ENCODE measurements at regions not wholly inside any gene's neighbourhood (a gene's known extent, or its start where the extent isn't known, plus 50 kb on each side); places are given as distances from the start of the nearest gene placed in this dataset.

GRCh38 chr3:23019596-23020300 lies 183.4 kb upstream of the UBE2E2 start (continued):
- TF ChIP-seq ZBTB44 (tag by site-specific recombination; IDR thresholded peaks at IDR 0.05) = 0 out of 2 replicates have a peak, but pooled peaks have one; percentile 53
- TF ChIP-seq ZNF157 (tag by site-specific recombination; IDR thresholded peaks at IDR 0.05) = no peak
- TF ChIP-seq ZNF580 (tag by site-specific recombination; IDR thresholded peaks at IDR 0.05) = no peak
- no peak for TF ChIP-seq BCL11A (tag by site-specific recombination; IDR thresholded peaks at IDR 0.05; ENCODE audit: low read depth)
- TF ChIP-seq ZNF558 (tag by site-specific recombination; IDR thresholded peaks at IDR 0.05) = no peak
- TF ChIP-seq ZNF518A (tag by site-specific recombination; conservative IDR thresholded peaks at IDR 0.05; ENCODE audit: low read depth) = no peak
- no peak for TF ChIP-seq ZNF324 (tag by site-specific recombination; IDR thresholded peaks at IDR 0.05)
- peak; percentile 86 for TF ChIP-seq ZNF423 (tag by site-specific recombination; IDR thresholded peaks at IDR 0.05)
- no peak for TF ChIP-seq WT1 (tag by site-specific recombination; IDR thresholded peaks at IDR 0.05)

- Histone ChIP-seq H3K4me1 (ENCODE audit: control insufficient read depth, insufficient read depth, low read length) (no peaks in the 10 kb centered on the region), H3K36me3 (ENCODE audit: control insufficient read depth in 2 of 2, insufficient read depth in 1 of 2, low read length in 2 of 2) (no peaks in the 10 kb centered on the region), H3K4me3 (ENCODE audit: low read depth, low read length) (no peak overlapping the region), H3K27ac (ENCODE audit: extremely low read depth, low read depth, low read length) (no peak overlapping the region), H3K9me3 (ENCODE audit: control insufficient read depth, insufficient read depth, low read depth, low read length) (no peaks in the 10 kb centered on the region)
- ChIA-PET POLR2A (no interaction called here), CTCF (no interaction called here)
- no peak for TF ChIP-seq ZNF830 (tag by site-specific recombination; IDR thresholded peaks at IDR 0.05; ENCODE audit: low read depth)
- TF ChIP-seq ZNF837 (tag by site-specific recombination; IDR thresholded peaks at IDR 0.05) = no peak
- TF ChIP-seq TSHZ1 (tag by site-specific recombination; IDR thresholded peaks at IDR 0.05; ENCODE audit: borderline replicate concordance) = no peak
- TF ChIP-seq ZBTB21 (tag by site-specific recombination; IDR thresholded peaks at IDR 0.05) = no peak
- TF ChIP-seq ZNF558 (tag by site-specific recombination; IDR thresholded peaks at IDR 0.05) = no peak
- TF ChIP-seq HOXC10 (CRISPR knock-in tag; IDR thresholded peaks at IDR 0.05) = no peak
- TF ChIP-seq ZNF670 (tag by site-specific recombination; IDR thresholded peaks at IDR 0.05; ENCODE audit: low read depth) = no peak
- no peak for TF ChIP-seq ZNF624 (tag by site-specific recombination; IDR thresholded peaks at IDR 0.05)
- TF ChIP-seq ZNF121 (tag by site-specific recombination; IDR thresholded peaks at IDR 0.05) = no peak
- TF ChIP-seq CTCF (tag by site-specific recombination; IDR thresholded peaks at IDR 0.05) = no peak
- TF ChIP-seq ZNF302 (tag by site-specific recombination; IDR thresholded peaks at IDR 0.05; ENCODE audit: low read depth) = no peak
- TF ChIP-seq ZNF664 (tag by site-specific recombination; IDR thresholded peaks at IDR 0.05) = no peak
- TF ChIP-seq ZBTB8A (tag by site-specific recombination; IDR thresholded peaks at IDR 0.05) = no peak
- no peak for TF ChIP-seq MEIS1 (CRISPR knock-in tag; IDR thresholded peaks at IDR 0.05; ENCODE audit: borderline replicate concordance)
- no peak for TF ChIP-seq ZNF292 (tag by site-specific recombination; IDR thresholded peaks at IDR 0.05; ENCODE audit: borderline replicate concordance, low read depth)
- no peak for TF ChIP-seq ZFHX2 (tag by site-specific recombination; conservative IDR thresholded peaks at IDR 0.05)
Observed at GRCh38 chr3:23028294-23028693, 174.8 kb upstream of the UBE2E2 start.

All from HEK293 (cell line).